HG03280 (cell line): ENCODE measurements at regions not wholly inside any gene's neighbourhood (a gene's known extent, or its start where the extent isn't known, plus 50 kb on each side); places are given as distances from the start of the nearest gene placed in this dataset.
"Not testable (repeated sequence)": the region's sequence is repeated elsewhere in the genome, so short reads cannot be mapped to it uniquely, and the experiment has no call there.

Source experiments
- ATAC-seq: cut with Tn5 transposase; IDR thresholded peaks from one replicate; pipeline ENCODE4 v1.9.1; 2021; ENCODE audit warnings: mild to moderate bottlenecking, moderate library complexity; ENCODE audit not compliant: unreplicated experiment

DNA sequence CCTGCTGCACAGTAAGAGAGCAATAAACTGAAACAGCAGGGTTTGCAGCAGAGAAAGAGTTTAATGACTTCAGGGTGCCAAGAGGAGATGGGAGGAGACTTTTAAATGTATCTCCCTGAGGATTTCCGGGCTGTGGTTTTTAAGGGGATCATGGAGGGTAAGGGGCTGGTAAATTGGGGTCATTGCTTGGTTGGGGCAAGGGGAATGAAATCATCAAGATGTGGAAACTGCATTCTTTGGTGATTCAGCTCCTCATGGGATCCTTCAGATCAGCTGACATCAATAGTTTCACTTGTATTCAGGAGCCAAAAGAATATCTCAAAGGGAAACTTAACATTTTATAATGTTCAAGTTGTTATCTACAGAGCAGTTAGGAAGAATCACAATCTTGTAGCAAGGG is 174.3 kb upstream of the ANXA10 start:
- no peak for ATAC-seq

DNA sequence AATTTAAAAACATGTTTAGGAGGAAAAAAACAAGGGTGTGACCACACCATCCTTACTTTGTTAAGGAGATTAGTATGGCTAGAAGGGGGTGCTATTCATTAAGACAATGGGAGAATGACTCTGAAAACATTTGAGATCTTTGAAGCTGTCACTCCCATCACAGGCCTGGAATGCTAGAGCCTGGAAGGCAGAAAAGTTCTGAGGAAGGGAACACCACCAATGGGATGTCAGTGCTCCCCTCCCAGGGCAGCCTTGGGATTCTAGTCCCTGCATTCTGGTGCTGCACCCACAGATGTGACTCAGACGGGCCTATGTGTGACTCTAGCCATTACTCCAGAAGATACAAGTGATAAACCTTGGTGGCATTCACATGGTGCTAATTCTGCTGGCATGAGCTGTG is 162.2 kb upstream of the ANXA10 start:
- no peak for ATAC-seq

DNA sequence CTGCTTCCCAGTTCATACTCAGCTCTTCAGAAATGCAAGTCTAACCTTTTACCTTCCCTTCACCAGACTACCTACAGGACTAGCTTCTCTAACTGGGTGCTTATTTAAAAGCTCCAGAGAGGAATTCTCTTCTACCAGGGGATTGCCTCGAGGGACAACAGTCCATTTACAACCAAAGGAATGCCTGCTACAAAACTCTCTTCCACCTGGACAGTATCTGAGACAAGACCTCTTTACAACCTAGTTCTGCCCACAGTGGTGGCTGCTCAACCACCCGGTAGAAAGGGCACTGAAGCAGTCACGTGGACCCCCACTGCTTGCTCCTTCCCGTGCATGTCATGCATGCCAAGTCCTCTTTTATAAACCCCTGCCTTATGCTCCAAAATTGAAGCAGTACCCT is 158.1 kb upstream of the ANXA10 start:
- ATAC-seq, result no peak

DNA sequence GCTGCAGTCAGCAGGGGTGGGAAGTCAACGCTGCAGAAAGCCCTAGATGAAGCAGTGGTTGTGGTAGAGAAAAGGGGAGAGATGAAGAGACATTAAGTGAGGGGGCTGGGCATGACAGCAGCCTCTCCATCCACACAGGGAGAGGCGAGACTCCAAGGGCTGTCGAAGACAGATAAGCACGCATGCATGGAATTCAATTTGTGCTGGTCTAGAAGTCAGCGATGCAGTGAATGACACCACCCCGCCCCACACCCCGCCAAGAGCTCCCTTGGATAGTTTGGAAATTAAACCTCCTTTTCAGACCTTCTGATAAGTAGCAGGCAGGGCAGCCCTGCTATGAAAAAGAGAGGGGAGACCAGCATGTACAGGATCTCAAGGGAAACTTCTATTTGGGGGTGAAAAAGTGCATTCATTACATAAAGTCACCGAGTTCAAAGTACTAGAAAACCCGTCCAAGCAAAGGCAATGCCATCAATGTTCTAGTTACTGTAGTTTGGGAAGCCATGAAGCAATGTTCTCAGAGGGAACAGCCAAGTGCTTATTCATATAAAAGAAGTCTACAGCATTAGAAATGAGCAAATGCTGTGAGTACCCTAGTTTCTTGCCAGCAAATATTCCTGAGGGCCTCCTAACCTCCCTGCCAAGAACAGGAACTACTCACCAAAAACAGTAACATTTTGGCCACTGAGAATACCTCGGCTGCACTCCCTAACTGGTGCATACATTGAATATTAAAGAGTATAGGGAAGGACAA is 152.3 kb upstream of the ANXA10 start:
- no peak for ATAC-seq

DNA sequence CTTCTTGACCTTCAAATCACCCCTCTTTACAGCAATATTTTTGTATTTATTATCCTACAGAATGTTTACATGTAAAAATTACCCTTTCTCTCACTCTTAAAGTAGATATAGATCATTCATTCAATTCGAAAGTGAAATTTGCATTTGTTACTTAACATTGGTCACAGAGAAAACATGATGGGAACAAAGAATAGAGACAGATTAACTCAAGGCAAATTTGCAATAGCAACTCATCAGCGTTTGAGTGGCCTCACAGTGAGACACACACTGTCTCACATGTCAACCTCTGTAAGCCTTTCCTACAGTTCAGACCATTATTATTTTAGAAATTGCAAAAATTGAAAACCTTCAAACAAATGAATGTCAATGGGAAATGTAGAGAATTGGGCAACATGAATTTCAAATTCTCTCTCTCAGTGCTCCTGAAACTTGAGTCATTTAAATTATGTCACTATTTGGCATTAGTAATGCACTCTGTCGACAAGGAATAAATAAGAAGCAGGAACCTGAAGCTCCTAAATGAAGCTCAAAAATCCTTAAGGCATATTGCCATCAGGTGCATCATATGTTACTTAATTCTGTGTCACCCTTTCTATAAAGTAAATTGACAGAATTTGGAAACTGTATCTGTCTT is 148.3 kb upstream of the ANXA10 start:
- ATAC-seq, result peak; percentile 53

DNA sequence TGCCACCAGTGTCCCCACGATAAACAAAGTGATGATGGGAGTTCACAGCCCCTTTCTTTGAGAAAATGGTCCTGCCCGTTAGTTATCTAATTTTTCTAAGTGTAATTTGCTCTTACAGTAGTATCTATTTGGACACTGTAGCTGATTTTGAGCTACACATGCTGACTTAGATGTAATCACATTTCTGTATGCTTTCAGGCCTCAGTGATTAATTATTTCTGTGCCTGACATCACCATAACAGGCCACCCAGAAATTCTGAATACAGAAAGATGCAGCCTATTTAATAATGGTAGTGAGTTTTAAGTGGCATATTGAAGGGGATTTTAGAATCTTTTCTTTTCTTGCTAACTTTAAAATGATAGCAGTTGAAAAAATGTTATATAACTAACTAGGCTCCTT is 147.6 kb upstream of the ANXA10 start:
- no peak for ATAC-seq

DNA sequence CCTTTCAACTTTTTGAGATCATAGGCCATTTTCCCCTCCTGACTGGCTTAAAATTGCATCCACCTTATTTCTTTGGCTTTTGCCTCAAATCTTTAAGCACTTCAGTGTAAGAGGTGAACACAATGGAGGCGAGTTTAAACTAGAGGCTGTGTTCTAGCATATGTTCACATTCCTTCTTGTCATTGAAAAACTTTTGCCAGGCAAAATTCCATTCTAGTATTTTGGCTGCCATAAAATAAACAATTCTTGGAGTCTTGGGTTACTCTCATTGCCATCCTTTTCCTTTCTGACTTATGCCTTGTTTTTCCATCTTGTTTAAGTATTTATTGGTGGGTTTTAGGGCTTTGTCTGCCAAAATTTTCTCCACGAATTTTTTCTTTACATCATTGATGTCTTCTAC is 137.3 kb upstream of the ANXA10 start:
- ATAC-seq, result no peak

DNA sequence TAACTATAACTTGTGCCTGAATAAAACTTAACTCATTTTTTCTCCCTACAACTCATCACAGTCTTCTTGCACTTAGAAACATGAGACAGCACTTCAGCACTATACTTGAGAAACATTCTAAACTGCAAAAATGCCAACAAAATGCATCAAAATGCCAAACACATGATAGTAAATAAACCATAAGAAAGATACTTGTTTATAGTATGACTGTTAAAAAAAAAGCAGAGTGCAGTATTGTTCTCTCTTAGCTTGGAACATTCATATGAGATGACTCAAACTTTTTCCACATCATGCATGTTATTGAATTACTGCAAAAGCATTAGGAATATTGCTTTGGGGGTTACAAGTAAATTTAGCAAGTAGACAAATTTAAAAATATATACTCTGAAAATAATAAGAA is 135.7 kb upstream of the ANXA10 start:
- no peak for ATAC-seq

DNA sequence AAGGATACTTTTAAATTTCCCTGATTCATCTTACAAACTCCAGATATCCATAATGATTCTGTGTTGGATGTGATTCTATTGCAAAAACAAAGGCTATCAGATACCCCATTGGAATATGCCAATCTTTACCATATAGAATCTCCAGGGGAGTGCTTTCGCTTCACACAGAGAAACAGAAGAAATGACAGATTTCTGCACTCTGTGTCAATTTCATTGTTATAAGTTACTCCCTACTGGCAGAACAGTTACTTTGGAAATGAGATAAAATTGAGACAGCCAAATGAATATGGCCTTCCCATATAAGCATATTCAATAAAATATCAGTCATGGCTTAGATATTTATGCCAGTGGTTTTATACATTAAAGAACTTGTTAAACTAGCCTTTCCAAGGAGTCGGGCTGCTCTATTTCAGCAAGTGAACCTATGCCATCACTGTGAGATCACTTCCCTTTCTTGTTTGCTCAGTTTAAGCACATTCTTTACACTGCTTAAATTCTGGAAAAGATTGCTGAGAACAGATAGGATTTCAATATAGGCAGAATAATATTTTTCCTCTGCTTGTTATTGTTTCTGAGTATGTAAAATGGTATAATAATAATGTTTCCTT is 127.5 kb upstream of the ANXA10 start:
- no peak for ATAC-seq

DNA sequence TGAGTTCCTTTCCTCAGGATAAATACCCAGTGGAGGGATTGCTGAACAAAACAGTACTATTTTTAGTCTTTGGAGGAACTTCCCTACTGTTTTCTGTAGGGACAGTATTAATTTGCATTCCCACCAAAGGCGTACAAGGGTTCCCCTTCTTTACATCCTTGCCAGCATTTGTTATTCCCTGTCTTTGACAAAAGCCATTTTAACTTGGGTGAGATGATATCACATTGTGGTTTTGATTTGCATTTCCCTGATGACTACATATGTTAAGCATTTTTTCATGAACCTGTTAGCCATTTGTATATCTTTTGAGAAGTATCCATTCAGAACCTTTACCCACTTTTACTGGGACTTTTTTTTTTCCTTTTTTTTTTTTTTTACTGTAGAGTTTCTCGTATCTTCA is 126.2 kb upstream of the ANXA10 start:
- ATAC-seq, result no peak

DNA sequence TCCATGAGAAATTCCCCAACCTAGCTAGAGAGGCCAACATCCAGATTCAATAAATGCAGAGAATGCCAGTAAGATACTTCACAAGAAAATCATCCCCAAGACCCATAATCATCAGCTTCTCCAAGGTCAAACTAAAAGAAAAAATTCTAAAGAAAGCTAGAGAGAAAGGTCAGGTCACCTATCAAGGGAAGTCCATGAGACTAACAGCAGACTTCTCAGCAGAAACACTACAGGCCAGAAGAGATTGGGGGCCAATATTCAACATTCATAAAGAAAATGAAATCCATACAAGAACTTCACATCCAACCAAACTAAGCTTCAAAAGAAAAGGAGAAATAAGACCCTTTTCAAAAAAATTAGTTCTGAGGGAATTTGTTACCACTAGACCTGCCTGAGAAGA is 118.8 kb upstream of the ANXA10 start:
- no peak for ATAC-seq

DNA sequence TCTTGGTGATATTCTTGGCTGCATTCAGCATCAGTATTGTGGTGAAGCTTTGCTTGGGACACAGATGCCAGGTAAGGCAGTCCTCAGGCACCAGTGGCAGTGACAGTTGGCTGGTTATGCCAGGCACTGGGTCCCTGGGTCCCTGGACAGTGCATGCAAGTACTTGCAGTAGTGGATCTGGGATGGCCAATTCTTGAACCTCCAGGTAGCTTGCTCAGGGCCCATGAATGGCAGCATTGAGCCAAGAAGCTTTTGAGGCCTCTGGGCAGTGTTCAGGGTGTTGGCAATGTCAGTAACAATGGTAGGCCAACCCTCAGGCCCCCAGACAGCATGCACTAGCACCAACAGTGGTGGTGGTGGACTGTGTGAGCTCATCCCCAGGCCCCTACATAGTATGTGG is 106.8 kb upstream of the ANXA10 start:
- no peak for ATAC-seq

DNA sequence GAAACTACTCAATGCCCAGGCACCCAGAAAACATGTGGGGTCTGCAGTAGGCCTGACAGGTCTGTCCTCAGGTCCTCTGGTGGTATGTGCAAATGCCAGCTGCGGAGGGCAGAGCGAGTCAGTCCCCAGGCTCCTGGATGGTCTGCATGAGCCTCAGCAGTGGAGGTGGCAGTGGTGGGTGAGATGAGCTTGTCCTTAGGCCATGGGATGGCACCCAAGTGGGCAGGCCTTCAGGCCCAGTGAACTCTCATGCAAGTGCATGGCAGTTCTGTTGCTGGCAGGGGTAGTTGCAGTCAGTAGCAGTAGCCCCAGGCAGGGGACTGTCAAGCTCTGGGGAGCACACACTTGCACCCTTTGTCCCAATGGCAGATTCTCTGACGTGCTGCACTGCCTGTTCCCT is 106.3 kb upstream of the ANXA10 start:
- no peak for ATAC-seq

DNA sequence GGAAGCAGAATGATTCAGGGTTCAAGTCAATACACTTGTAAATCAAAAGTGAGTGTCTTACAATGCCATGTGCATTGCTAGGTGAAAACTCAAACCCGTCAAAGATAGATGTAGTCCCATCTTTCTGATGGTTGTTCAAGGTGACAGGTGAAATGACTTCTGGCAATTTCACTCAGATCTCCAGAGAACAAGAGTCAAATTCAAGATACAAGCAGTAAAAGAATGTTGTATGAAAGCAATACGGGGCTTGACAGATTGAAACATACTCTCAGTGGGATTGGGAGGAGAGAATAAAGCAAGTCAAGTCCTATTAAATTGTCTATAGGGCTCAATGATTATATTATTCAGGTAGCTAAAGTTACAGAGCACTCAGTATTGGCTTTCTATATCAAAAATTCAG is 105.1 kb upstream of the ANXA10 start:
- no peak for ATAC-seq

DNA sequence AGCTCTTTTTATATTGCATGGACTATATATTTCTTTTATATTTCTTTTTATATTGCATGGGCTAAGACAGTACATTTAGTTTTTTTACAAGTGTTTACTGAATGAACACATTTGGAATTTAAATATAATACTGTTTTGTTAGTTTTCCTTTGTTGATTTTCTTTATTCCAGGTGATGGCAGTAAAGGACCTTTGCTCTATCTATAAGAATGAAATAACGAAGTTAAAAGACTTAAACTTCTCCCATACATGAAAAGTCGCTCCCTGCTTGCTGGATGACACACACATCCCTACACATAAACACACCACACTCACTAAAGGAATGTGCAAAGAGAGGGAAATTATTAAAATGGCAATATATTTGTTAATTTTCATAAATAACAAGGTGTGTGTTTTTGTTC is 102.5 kb upstream of the ANXA10 start:
- ATAC-seq, result no peak

DNA sequence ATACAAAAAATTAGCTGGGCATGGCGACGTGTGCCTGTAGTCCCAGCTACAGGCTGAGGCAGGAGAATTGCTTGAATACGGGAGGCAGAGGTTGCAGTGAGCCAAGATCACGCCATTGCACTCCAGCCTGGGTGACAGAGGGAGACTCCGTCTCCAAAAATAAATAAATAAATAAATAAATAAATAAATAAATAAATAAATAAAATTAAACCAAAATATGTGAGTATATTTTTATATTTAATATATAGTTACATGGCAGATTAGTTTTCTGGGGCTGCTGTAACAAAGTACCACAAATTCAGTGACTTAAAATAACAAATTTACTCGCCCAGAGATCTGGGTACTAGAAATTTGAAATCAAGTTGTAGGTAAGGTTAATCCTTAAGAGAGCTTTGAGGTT is 84.2 kb upstream of the ANXA10 start:
- ATAC-seq, result not testable (repeated sequence)

DNA sequence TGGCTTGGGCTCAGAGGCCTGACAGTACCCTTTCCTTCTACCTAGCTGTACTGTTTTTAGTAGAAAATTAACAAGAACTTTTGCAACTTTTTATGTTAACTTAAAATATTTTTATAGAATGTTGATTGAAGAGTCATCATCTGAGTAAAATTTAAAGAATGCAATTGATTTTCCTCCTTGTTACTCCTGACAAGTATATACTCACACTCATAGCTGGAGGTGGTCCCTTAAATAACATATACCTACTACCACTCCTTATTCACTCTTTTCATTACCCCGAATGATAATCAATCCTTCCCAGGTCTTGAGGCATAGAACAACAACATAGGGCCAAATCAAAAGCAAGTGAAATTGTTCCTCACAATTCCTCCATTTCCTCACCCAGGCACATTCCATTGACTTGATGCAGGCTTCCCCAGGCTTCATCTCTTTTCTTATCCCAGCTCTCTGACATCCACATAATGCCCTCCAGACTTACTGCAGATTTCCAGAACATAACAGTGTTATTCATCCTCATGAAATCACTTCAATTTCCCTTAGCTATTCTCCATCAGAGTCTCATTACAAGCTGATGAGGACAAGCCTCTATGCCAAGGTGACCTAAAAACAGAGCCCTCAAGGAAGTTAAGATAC is 73.2 kb upstream of the ANXA10 start:
- ATAC-seq, result no peak

DNA sequence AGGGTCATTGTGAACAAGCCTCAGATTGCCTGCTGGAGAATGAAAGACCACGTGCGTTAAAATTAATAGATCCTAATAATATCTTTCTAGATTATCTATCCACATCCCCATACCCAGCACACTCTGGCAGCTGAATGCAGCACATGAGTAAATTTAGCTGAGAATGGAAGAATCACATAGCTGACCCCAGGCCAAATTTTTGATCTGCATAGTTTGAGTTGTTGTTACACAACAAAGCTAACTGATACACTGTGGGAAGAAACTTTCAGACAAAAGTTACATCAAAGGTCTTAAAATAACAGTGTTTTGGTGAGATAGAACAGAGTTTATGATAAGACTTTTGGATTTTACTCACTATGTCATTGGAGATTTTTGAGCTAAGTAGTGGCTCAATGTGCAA is 72.4 kb upstream of the ANXA10 start:
- no peak for ATAC-seq

DNA sequence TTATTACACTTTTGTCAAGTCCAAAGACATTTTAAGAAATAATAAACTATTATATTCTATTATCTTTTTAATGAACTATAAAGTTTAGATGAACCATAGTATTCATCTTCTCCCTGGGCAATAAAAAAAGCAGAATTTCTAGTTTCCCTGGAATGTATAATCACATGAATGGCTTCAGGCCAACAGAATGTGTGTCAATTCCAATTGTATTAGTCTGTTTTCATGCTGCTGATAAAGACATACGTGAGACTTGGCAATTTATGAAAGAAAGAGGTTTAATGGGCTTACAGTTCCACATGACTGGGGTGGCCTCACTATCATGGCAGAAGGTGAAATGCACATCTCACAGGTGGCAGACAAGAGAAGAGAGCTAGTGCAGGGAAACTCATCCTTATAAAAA is 70.7 kb upstream of the ANXA10 start:
- ATAC-seq, result no peak

DNA sequence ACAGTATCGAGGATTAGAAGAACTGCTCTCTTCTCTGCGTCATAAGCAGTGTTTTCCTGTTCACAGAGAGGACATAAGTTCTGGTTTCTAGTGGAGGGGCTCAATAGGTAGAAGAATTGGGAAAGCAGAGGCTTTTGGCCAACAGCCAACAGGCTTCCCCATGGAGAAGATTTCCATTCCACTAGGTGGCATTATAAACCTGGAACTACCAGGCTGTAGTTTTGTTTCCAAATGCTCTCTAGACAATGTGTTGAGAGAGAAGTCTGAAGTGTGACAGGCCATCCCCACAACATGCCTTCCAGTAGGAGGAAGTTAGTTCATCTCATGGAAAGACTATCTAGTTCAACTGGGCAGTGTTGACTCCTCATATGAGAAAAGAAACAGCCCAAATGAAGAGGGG is 63.8 kb upstream of the ANXA10 start:
- ATAC-seq, result no peak

DNA sequence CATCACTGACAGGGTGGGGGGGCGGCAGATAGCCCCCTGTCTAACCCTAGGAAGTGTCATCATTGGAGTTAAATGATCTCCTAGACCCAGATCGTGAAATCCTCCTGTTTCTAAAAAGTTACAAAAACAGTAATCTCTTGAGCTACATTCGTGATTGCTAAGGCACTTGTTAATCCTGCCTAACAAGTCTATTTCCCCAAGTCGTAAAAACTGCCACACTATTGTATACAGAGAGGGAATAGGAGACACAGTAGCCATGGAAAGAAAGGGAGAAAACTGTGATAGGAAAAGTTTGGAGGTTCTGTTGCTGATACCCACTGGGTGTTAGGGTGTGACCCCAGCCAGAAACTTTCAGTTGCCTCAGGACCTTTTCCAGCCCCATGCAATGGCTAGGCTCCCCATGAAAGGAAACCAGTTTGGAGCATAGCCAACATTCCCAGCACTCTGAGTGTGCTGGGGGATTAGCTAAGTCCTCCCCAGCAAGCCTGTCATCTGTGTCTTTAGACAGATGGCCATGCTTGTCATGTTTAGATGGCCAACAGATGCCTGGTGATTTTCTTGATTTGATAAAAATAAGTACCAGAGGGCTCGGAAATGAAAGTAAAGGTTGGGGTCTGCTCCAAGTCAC is 63.3 kb upstream of the ANXA10 start:
- no peak for ATAC-seq

DNA sequence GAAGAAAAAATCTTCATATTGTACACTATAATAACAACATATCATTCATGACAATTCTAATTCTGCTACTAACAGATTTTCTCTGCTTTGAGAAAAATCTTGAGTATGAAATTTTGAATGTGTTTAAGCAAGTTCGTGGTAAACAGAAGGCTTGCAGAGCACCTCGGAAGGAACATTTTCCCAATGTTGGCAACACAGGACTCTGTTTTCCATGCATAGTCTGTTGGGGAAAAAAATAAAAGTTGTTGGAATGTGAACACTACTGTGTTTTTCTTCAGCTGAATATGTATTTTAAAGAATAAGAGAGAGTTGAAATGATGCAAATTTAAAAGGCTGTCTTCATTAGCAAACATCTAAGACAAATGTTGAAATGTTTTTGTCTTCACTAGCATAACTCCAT is 54.7 kb upstream of the ANXA10 start:
- ATAC-seq, result no peak
